ENCODE measurements at regions not wholly inside any gene's neighbourhood (a gene's known extent, or its start where the extent isn't known, plus 50 kb on each side); places are given as distances from the start of the nearest gene placed in this dataset.

GRCh38 chr6:43916924-43917877 is 147.2 kb downstream of the VEGFA start:
- TF ChIP-seq MAX (IDR thresholded peaks at IDR 0.05) (no peak), CTCF (IDR thresholded peaks at IDR 0.05 in 2 of 3, conservative IDR thresholded peaks at IDR 0.05 in 1 of 3; ENCODE audit: borderline replicate concordance in 1 of 3, insufficient read depth in 1 of 3, low read depth in 2 of 3, low read length in 2 of 3) (no peak), EZH2 (IDR thresholded peaks at IDR 0.05) (no peak), ZBTB33 (IDR thresholded peaks at IDR 0.05; ENCODE audit: extremely low read depth, insufficient replicate concordance, low read length) (no peak), YY1 (IDR thresholded peaks at IDR 0.05; ENCODE audit: extremely low read depth, insufficient replicate concordance, low read depth, low read length) (no peak), POLR2AphosphoS5 (IDR thresholded peaks at IDR 0.05; ENCODE audit: low read depth, low read length) (no peak)

All from HCT116 (cell line).